Caco-2 (cell line): ENCODE measurements at regions not wholly inside any gene's neighbourhood (a gene's known extent, or its start where the extent isn't known, plus 50 kb on each side); places are given as distances from the start of the nearest gene placed in this dataset.

Source experiments
- BruUV-seq: library from RNA; stranded (reverse); fragments of 400-500 nt; replicated peaks from 2 replicates; lab custom pipeline; 2021; lab: Mats Ljungman, UMichigan
- CTCF ChIA-PET: fragments of 300-600 bp; sonication (Branson Sonifier 250); formaldehyde crosslinking; loops from one replicate; lab custom pipeline; 2022; ENCODE audit warnings: antibody characterized with exemption; lab: Charles Lee
- POLR2A ChIA-PET: fragments of 300-600 bp; sonication (Branson Sonifier 250); formaldehyde crosslinking; loops from one replicate; lab custom pipeline; 2022; ENCODE audit warnings: antibody characterized with exemption; lab: Charles Lee
- DNase-seq, 2 experiments: peaks; one replicate each; pipeline versions ENCODE4 v3.0.0 to v3.0.0-alpha.2; 2020 to 2022
- H3K27me3 ChIP-seq: replicated peaks from 2 replicates; pipeline ENCODE4 v1.6.0; 2011; ENCODE audit warnings: low read length; ENCODE audit not compliant: control insufficient read depth, insufficient read depth
- H3K36me3 ChIP-seq: 2 replicates; pipeline ENCODE4 v1.5.1; 2011; ENCODE audit warnings: low read length; ENCODE audit not compliant: control insufficient read depth, insufficient read depth
- H3K4me1 ChIP-seq: fragments of 250-450 bp; sonication (Bioruptor Pico); 2 replicates; pipeline ENCODE4 v1.5.1; 2020; ENCODE audit warnings: mild to moderate bottlenecking
- H3K4me3 ChIP-seq: 2 replicates; pipeline ENCODE4 v1.5.1; 2011; ENCODE audit warnings: low read depth, mild to moderate bottlenecking, control low read depth, low read length
- H3K9me3 ChIP-seq: fragments of 250-450 bp; sonication (Bioruptor Pico); 2 replicates; pipeline ENCODE4 v1.5.1; 2020; ENCODE audit warnings: mild to moderate bottlenecking, moderate library complexity
- H3K27ac Mint-ChIP-seq: one replicate; pipeline ENCODE4 v1.8.0; 2022; ENCODE audit warnings: mixed read lengths; ENCODE audit not compliant: unreplicated experiment
- H3K27me3 Mint-ChIP-seq: one replicate; pipeline ENCODE4 v1.8.0; 2022; ENCODE audit warnings: mixed read lengths; ENCODE audit not compliant: insufficient read depth, unreplicated experiment
- H3K36me3 Mint-ChIP-seq: one replicate; pipeline ENCODE4 v1.8.0; 2022; ENCODE audit warnings: mild to moderate bottlenecking, mixed read lengths; ENCODE audit not compliant: insufficient read depth, unreplicated experiment
- H3K4me1 Mint-ChIP-seq: one replicate; pipeline ENCODE4 v1.8.0; 2022; ENCODE audit warnings: low read depth, mixed read lengths; ENCODE audit not compliant: unreplicated experiment
- H3K4me3 Mint-ChIP-seq: one replicate; pipeline ENCODE4 v1.8.0; 2022; ENCODE audit warnings: mild to moderate bottlenecking, moderate library complexity, mixed read lengths; ENCODE audit not compliant: unreplicated experiment
- H3K9me3 Mint-ChIP-seq: one replicate; pipeline ENCODE4 v1.8.0; 2022; ENCODE audit warnings: mixed read lengths; ENCODE audit not compliant: unreplicated experiment
- intact Hi-C: fragments of 100-400 bp; cut with micrococcal nuclease; formaldehyde crosslinking; loops from one replicate; pipeline ENCODE4 v1.10.0; 2022; ENCODE audit not compliant: unreplicated experiment
- TF ChIP-seq, protein P1 (sequence below), 2 experiments: fragments of 200-600 bp in 1 of 2; IDR thresholded peaks; 1 replicate in 1 of 2; 2 replicates in 1 of 2; pipeline versions ENCODE4 v1.5.1 to v1.8.0; 2011 to 2022; ENCODE audit warnings: antibody characterized with exemption in 1 of 2, control low read depth in 1 of 2, inconsistent platforms in 1 of 2, low read depth in 1 of 2, low read length in 1 of 2, mild to moderate bottlenecking in 1 of 2, moderate library complexity in 1 of 2; ENCODE audit not compliant: insufficient read depth in 1 of 2, severe bottlenecking in 1 of 2, unreplicated experiment in 1 of 2

DNA sequence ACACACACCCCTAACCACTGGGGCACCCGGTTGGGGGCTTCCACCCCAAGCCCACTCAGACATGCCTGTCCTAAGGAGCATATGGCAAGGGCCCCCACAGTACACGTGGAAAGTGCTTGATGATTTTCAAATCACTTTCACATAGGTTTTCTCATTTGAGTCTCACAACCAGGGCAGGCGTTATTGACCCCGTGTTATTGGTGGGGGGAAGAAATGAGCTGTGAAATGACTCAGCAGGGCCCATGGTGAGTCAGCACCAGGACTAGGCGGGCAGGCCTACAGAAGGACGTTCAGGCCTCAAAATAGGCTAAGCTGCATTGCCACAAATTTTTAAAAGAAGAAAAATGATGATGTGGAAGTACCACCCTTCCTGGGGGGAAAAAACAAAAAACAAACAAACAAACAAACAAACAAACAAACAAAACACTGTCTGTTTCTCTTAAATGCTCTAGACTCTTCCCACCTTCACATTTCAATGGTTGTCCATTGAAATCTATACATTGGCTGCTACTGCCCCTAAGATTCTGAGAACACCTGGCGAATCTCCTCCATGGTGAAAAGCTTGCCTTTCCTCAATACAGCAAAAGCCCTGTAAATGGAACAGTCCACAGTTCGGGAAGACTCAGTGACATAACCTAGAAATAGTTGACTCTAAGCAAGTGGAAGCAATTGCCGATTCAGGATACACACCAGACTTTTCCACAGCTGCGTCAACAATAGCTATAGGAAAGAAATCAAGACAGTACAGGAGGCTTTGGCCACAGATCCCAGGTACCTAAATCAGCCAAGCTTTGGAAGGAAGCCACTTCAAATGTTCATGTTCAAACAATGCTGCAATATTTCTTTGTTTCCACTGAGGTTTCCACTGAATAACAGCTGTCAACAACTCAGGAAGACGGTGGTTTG, 234.7 kb downstream of the TOMM20 start:
- Histone ChIP-seq H3K36me3 (no peaks in the 10 kb centered on the region), H3K4me1 (peaks cover 22% of the 10 kb centered on the region), H3K4me3 (no peak overlapping the region), H3K9me3 (no peaks in the 10 kb centered on the region), H3K27me3 (no peaks in the 10 kb centered on the region)
- Mint-ChIP-seq H3K36me3 (no peaks in the 10 kb centered on the region), H3K4me1 (peaks cover 26% of the 10 kb centered on the region), H3K27ac (no peak overlapping the region), H3K9me3 (no peaks in the 10 kb centered on the region), H3K27me3 (no peaks in the 10 kb centered on the region), H3K4me3 (no peak overlapping the region)
- POLR2A ChIA-PET, result no interaction called here
- intact Hi-C loops, result loop anchor here (5.0 to 10.0 kb wide), 2 partner anchors 68 to 191 kb away; no protein-coding TSS in a partner anchor
- TF ChIP-seq, protein P1, sequence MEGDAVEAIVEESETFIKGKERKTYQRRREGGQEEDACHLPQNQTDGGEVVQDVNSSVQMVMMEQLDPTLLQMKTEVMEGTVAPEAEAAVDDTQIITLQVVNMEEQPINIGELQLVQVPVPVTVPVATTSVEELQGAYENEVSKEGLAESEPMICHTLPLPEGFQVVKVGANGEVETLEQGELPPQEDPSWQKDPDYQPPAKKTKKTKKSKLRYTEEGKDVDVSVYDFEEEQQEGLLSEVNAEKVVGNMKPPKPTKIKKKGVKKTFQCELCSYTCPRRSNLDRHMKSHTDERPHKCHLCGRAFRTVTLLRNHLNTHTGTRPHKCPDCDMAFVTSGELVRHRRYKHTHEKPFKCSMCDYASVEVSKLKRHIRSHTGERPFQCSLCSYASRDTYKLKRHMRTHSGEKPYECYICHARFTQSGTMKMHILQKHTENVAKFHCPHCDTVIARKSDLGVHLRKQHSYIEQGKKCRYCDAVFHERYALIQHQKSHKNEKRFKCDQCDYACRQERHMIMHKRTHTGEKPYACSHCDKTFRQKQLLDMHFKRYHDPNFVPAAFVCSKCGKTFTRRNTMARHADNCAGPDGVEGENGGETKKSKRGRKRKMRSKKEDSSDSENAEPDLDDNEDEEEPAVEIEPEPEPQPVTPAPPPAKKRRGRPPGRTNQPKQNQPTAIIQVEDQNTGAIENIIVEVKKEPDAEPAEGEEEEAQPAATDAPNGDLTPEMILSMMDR (IDR thresholded peaks at IDR 0.05; ENCODE audit: insufficient read depth in 1 of 2, low read depth in 1 of 2, low read length in 1 of 2, severe bottlenecking in 1 of 2, unreplicated experiment in 1 of 2), result no peak
- CTCF ChIA-PET, result interaction anchor here (0.7 kb wide), 1 partner anchor 673 kb away, joined by 3 read pairs; no protein-coding TSS in a partner anchor
- DNase-seq, result no peak
- no TSS peak for BruUV-seq

DNA sequence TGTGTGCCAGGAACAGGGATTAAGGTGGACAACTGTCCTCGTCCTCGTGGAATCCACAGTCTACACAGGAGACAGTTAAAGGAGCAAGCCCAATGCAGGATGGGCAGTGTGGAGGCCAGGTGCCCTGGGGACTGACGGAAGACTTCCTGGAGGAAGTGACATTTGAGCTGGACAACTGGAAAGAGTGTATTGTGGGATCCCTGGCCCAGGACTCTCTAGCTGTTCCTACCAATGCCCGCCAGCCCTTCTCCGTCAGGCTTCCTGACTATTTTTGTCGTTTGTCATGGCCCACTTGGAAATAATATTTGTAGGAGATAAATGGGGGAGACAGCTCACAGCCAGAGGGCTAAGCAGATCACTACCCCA, 235.3 kb downstream of the TOMM20 start:
- Mint-ChIP-seq H3K4me1 (peaks cover 24% of the 10 kb centered on the region), H3K9me3 (no peaks in the 10 kb centered on the region), H3K27ac (peak overlapping the region; percentile 35), H3K27me3 (no peaks in the 10 kb centered on the region), H3K4me3 (no peak overlapping the region), H3K36me3 (no peaks in the 10 kb centered on the region)
- ChIA-PET CTCF (interaction anchor here (0.7 kb wide), 1 partner anchor 672 kb away, joined by 3 read pairs; no protein-coding TSS in a partner anchor), POLR2A (no interaction called here)
- Histone ChIP-seq H3K36me3 (no peaks in the 10 kb centered on the region), H3K4me3 (no peak overlapping the region), H3K4me1 (peaks cover 18% of the 10 kb centered on the region), H3K9me3 (no peaks in the 10 kb centered on the region), H3K27me3 (no peaks in the 10 kb centered on the region)
- DNase-seq, result no peak
- BruUV-seq, result no TSS peak
- intact Hi-C loops, result loop anchor here (5.0 to 10.0 kb wide), 2 partner anchors 69 to 191 kb away; no protein-coding TSS in a partner anchor
- TF ChIP-seq, protein P1 (IDR thresholded peaks at IDR 0.05; ENCODE audit: insufficient read depth in 1 of 2, low read depth in 1 of 2, low read length in 1 of 2, severe bottlenecking in 1 of 2, unreplicated experiment in 1 of 2), result no peak

DNA sequence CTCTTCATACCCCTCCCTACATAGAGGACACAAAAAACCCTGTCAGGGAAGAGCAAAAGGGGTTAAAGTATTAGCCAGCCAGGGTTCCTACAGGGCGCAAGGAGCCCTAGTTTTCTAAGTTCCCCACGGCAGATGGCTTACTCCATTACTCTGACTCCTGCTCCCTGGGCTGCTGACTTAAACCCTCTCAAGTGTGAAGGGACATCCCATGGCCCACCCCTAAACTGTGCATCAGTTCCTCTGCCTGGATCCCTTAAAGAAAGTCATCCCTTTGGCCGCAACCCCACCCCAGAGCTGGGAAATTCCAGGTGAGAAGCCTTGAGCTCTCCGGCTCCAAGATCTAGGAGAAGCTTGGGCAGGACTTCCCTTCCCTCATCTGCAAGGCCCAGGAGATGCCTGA, 236.0 kb downstream of the TOMM20 start:
- intact Hi-C loops, result loop anchor here (5.0 to 10.0 kb wide), 2 partner anchors 70 to 192 kb away; no protein-coding TSS in a partner anchor
- DNase-seq, result no peak
- no peak overlapping the region for H3K4me3 ChIP-seq
- Mint-ChIP-seq H3K36me3 (no peaks in the 10 kb centered on the region), H3K27me3 (no peaks in the 10 kb centered on the region), H3K4me3 (no peak overlapping the region), H3K4me1 (peaks cover 24% of the 10 kb centered on the region), H3K9me3 (no peaks in the 10 kb centered on the region), H3K27ac (peak overlapping the region; percentile 35)
- BruUV-seq, result no TSS peak
- TF ChIP-seq, protein P1 (IDR thresholded peaks at IDR 0.05; ENCODE audit: insufficient read depth in 1 of 2, low read depth in 1 of 2, low read length in 1 of 2, severe bottlenecking in 1 of 2, unreplicated experiment in 1 of 2), result no peak
- ChIA-PET POLR2A (no interaction called here), CTCF (no interaction called here)
- no peaks in the 10 kb centered on the region for H3K9me3 ChIP-seq
- H3K27me3 ChIP-seq, result no peaks in the 10 kb centered on the region
- H3K36me3 ChIP-seq, result no peaks in the 10 kb centered on the region
- peaks cover 18% of the 10 kb centered on the region for H3K4me1 ChIP-seq
